ENCODE measurements at regions not wholly inside any gene's neighbourhood (a gene's known extent, or its start where the extent isn't known, plus 50 kb on each side); places are given as distances from the start of the nearest gene placed in this dataset.

- TF ChIP-seq CTCF (IDR thresholded peaks at IDR 0.05) = no peak
- TF ChIP-seq TEAD4 (IDR thresholded peaks at IDR 0.05; ENCODE audit: borderline replicate concordance, insufficient read depth) = no peak
- no peak for TF ChIP-seq RCOR1 (IDR thresholded peaks at IDR 0.05; ENCODE audit: low read length)
- no peak for TF ChIP-seq NRF1 (IDR thresholded peaks at IDR 0.05; ENCODE audit: low read depth, low read length)
- no peak for TF ChIP-seq RAD21 (IDR thresholded peaks at IDR 0.05; ENCODE audit: low read length)
- TF ChIP-seq, protein P1, sequence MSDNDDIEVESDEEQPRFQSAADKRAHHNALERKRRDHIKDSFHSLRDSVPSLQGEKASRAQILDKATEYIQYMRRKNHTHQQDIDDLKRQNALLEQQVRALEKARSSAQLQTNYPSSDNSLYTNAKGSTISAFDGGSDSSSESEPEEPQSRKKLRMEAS (IDR thresholded peaks at IDR 0.05; ENCODE audit: low read depth) = no peak
- TF ChIP-seq POLR2AphosphoS5 (IDR thresholded peaks at IDR 0.05; ENCODE audit: low read depth, low read length) = no peak
- no peak for TF ChIP-seq JUND (IDR thresholded peaks at IDR 0.05)
- no peak for TF ChIP-seq GABPA (IDR thresholded peaks at IDR 0.05; ENCODE audit: low read depth)
- no peak for TF ChIP-seq FOXM1 (IDR thresholded peaks at IDR 0.05; ENCODE audit: low read depth)
- no peak for TF ChIP-seq MXI1 (IDR thresholded peaks at IDR 0.05; ENCODE audit: low read depth, low read length)
- TF ChIP-seq, protein P2, sequence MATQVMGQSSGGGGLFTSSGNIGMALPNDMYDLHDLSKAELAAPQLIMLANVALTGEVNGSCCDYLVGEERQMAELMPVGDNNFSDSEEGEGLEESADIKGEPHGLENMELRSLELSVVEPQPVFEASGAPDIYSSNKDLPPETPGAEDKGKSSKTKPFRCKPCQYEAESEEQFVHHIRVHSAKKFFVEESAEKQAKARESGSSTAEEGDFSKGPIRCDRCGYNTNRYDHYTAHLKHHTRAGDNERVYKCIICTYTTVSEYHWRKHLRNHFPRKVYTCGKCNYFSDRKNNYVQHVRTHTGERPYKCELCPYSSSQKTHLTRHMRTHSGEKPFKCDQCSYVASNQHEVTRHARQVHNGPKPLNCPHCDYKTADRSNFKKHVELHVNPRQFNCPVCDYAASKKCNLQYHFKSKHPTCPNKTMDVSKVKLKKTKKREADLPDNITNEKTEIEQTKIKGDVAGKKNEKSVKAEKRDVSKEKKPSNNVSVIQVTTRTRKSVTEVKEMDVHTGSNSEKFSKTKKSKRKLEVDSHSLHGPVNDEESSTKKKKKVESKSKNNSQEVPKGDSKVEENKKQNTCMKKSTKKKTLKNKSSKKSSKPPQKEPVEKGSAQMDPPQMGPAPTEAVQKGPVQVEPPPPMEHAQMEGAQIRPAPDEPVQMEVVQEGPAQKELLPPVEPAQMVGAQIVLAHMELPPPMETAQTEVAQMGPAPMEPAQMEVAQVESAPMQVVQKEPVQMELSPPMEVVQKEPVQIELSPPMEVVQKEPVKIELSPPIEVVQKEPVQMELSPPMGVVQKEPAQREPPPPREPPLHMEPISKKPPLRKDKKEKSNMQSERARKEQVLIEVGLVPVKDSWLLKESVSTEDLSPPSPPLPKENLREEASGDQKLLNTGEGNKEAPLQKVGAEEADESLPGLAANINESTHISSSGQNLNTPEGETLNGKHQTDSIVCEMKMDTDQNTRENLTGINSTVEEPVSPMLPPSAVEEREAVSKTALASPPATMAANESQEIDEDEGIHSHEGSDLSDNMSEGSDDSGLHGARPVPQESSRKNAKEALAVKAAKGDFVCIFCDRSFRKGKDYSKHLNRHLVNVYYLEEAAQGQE (IDR thresholded peaks at IDR 0.05; ENCODE audit: low read depth, low read length) = no peak
- TF ChIP-seq EZH2phosphoT487 (IDR thresholded peaks at IDR 0.05; ENCODE audit: borderline replicate concordance, low read depth) = no peak
These were observed 240.5 kb upstream of the POF1B start for GRCh38 chrX:85619962-85620361.
